WTC11 (cell line): ENCODE measurements at regions not wholly inside any gene's neighbourhood (a gene's known extent, or its start where the extent isn't known, plus 50 kb on each side); places are given as distances from the start of the nearest gene placed in this dataset.

Source experiments
- ATAC-seq: fragments of 200-7000 bp; cut with Tn5 transposase; 2 replicates; pipeline ENCODE4 v1.10.0; 2021; ENCODE audit warnings: mild to moderate bottlenecking, moderate library complexity
- CTCF ChIA-PET: fragments of 300-600 bp; sonication (Branson Sonifier 250); formaldehyde crosslinking; loops from one replicate; lab custom pipeline; 2021; ENCODE audit warnings: antibody characterized with exemption; lab: Charles Lee
- POLR2A ChIA-PET: fragments of 350-600 bp; sonication (Branson Sonifier 250); formaldehyde crosslinking; loops from one replicate; lab custom pipeline; 2021; ENCODE audit warnings: antibody characterized with exemption; lab: Charles Lee
- DNase-seq: peaks from one replicate; pipeline ENCODE4 v3.0.0; 2021; ENCODE audit warnings: low spot score
- H3K27ac Mint-ChIP-seq: 2 replicates; pipeline ENCODE4 v1.8.0; 2021; ENCODE audit warnings: mixed read lengths
- H3K27me3 Mint-ChIP-seq: 2 replicates; pipeline ENCODE4 v1.8.0; 2021; ENCODE audit warnings: low read depth, mild to moderate bottlenecking, moderate library complexity, mixed read lengths
- H3K36me3 Mint-ChIP-seq: 2 replicates; pipeline ENCODE4 v1.8.0; 2021; ENCODE audit warnings: mixed read lengths
- H3K4me1 Mint-ChIP-seq: 2 replicates; pipeline ENCODE4 v1.8.0; 2022; ENCODE audit warnings: mixed read lengths
- H3K4me3 Mint-ChIP-seq: 2 replicates; pipeline ENCODE4 v1.8.0; 2021; ENCODE audit warnings: mild to moderate bottlenecking, moderate library complexity, mixed read lengths
- H3K9me3 Mint-ChIP-seq: 2 replicates; pipeline ENCODE4 v1.8.0; 2021; ENCODE audit warnings: mixed read lengths
- ATF1 ChIP-seq: sonication (generic); formaldehyde crosslinking; IDR thresholded peaks from 2 replicates; pipeline ENCODE4 v1.8.1; 2023; ENCODE audit warnings: mild to moderate bottlenecking, moderate library complexity, missing genetic modification reagents
- CDX4 ChIP-seq: fragments of 250-450 bp; sonication (Bioruptor Pico); IDR thresholded peaks from 2 replicates; pipeline ENCODE4 v1.9.0; 2021; ENCODE audit warnings: moderate library complexity, mild to moderate bottlenecking, inconsistent platforms, borderline replicate concordance
- CREM ChIP-seq: sonication (generic); formaldehyde crosslinking; IDR thresholded peaks from 2 replicates; pipeline ENCODE4 v1.8.1; 2022; ENCODE audit warnings: mild to moderate bottlenecking, missing genetic modification reagents, moderate library complexity
- E2F4 ChIP-seq: sonication (generic); formaldehyde crosslinking; IDR thresholded peaks from 2 replicates; pipeline ENCODE4 v1.8.1; 2022; ENCODE audit warnings: low read depth, mild to moderate bottlenecking, moderate library complexity, missing genetic modification reagents, borderline replicate concordance
- FOXP4 ChIP-seq: sonication (generic); formaldehyde crosslinking; IDR thresholded peaks from 2 replicates; pipeline ENCODE4 v1.8.0; 2022; ENCODE audit warnings: mild to moderate bottlenecking, missing genetic modification reagents
- HMGXB4 ChIP-seq: sonication (generic); formaldehyde crosslinking; IDR thresholded peaks from 2 replicates; pipeline ENCODE4 v1.8.1; 2023; ENCODE audit warnings: mild to moderate bottlenecking, moderate library complexity, missing genetic modification reagents
- IRF1 ChIP-seq: sonication (generic); formaldehyde crosslinking; IDR thresholded peaks from 2 replicates; pipeline ENCODE4 v1.8.0; 2023; ENCODE audit warnings: missing genetic modification reagents
- IRF2 ChIP-seq: sonication (generic); formaldehyde crosslinking; IDR thresholded peaks from 2 replicates; pipeline ENCODE4 v1.8.0; 2022; ENCODE audit warnings: low read depth, missing genetic modification reagents, borderline replicate concordance
- MAX ChIP-seq: sonication (generic); formaldehyde crosslinking; IDR thresholded peaks from 2 replicates; pipeline ENCODE4 v1.8.0; 2022; ENCODE audit warnings: mild to moderate bottlenecking, missing genetic modification reagents
- NFATC4 ChIP-seq: fragments of 250-450 bp; sonication (Bioruptor Pico); IDR thresholded peaks from 2 replicates; pipeline ENCODE4 v1.9.0; 2021; ENCODE audit warnings: mild to moderate bottlenecking
- OVOL2 ChIP-seq: fragments of 250-450 bp; sonication (Bioruptor Pico); IDR thresholded peaks from 2 replicates; pipeline ENCODE4 v1.9.0; 2021; ENCODE audit warnings: mild to moderate bottlenecking, borderline replicate concordance
- PRRX2 ChIP-seq: fragments of 250-450 bp; sonication (Bioruptor Pico); IDR thresholded peaks from 2 replicates; pipeline ENCODE4 v1.8.0; 2021; ENCODE audit warnings: mild to moderate bottlenecking
- TEAD1 ChIP-seq: sonication (generic); formaldehyde crosslinking; IDR thresholded peaks from 2 replicates; pipeline ENCODE4 v1.8.0; 2022; ENCODE audit warnings: mild to moderate bottlenecking, missing genetic modification reagents
- TEAD4 ChIP-seq: sonication (generic); formaldehyde crosslinking; IDR thresholded peaks from 2 replicates; pipeline ENCODE4 v1.8.0; 2022; ENCODE audit warnings: mild to moderate bottlenecking, missing genetic modification reagents
- USF2 ChIP-seq: sonication (generic); formaldehyde crosslinking; IDR thresholded peaks from 2 replicates; pipeline ENCODE4 v1.8.1; 2023; ENCODE audit warnings: mild to moderate bottlenecking, missing genetic modification reagents, moderate library complexity
- ZNF425 ChIP-seq: fragments of 250-450 bp; sonication (Bioruptor Pico); conservative IDR thresholded peaks from 2 replicates; pipeline ENCODE4 v1.9.0; 2021; ENCODE audit warnings: mild to moderate bottlenecking
- ZNF512 ChIP-seq: sonication (generic); formaldehyde crosslinking; IDR thresholded peaks from 2 replicates; pipeline ENCODE4 v1.8.1; 2022; ENCODE audit warnings: missing genetic modification reagents, borderline replicate concordance

GRCh38 chrX:6930307-6930849 is 217.1 kb upstream of the STS start (continued):
- TF ChIP-seq E2F4 = no peak
- no peak for TF ChIP-seq FOXP4 (CRISPR knock-in tag)
- TF ChIP-seq, all 79 proteins: peak for 0

- Mint-ChIP-seq H3K4me1 (peaks cover 12% of the 10 kb centered on the region), H3K27me3 (no peaks in the 10 kb centered on the region), H3K27ac (no peak overlapping the region), H3K9me3 (0 out of 2 replicates have a peak, but pooled peaks cover 9% of the 10 kb centered on the region), H3K36me3 (peaks cover 17% of the 10 kb centered on the region), H3K4me3 (no peak overlapping the region)
- CTCF ChIA-PET = no interaction called here
- DNase-seq (no peak), ATAC-seq (no peak)
- POLR2A ChIA-PET = no interaction called here
- TF ChIP-seq NFATC4 (CRISPR knock-in tag) (no peak), MAX (CRISPR knock-in tag) (no peak), PRRX2 (no peak), ATF1 (CRISPR knock-in tag) (no peak), ZNF512 (CRISPR knock-in tag) (no peak), CDX4 (CRISPR knock-in tag) (no peak), FOXP4 (CRISPR knock-in tag) (no peak), IRF1 (CRISPR knock-in tag) (no peak), TEAD1 (CRISPR knock-in tag) (no peak), ZNF425 (CRISPR knock-in tag) (no peak), HMGXB4 (CRISPR knock-in tag) (no peak), IRF2 (no peak), CREM (CRISPR knock-in tag) (no peak), USF2 (CRISPR knock-in tag) (no peak), OVOL2 (no peak), TEAD4 (no peak)
Observed at GRCh38 chrX:6924443-6925077, 223.0 kb upstream of the STS start.
